ENCODE measurements at regions not wholly inside any gene's neighbourhood (a gene's known extent, or its start where the extent isn't known, plus 50 kb on each side); places are given as distances from the start of the nearest gene placed in this dataset.

- ATAC-seq (ENCODE audit: poor library complexity) (no peak), DNase-seq (no peak)
- Mint-ChIP-seq H3K4me3 (no peak overlapping the region), H3K27me3 (peaks cover 47% of the 10 kb centered on the region), H3K4me1 (ENCODE audit: low read depth) (no peaks in the 10 kb centered on the region), H3K36me3 (ENCODE audit: low read depth) (no peaks in the 10 kb centered on the region), H3K9me3 (no peaks in the 10 kb centered on the region), H3K27ac (no peak overlapping the region)
- Histone ChIP-seq H3K4me1 (ENCODE audit: insufficient read depth, low read length) (no peaks in the 10 kb centered on the region), H3K27me3 (ENCODE audit: control insufficient read depth in 1 of 2, insufficient read depth in 2 of 2, low read length in 2 of 2) (peaks cover 3 to 7% of the 10 kb centered on the region in 2 experiments), H3K27ac (ENCODE audit: low read depth in 1 of 2, low read length in 2 of 2) (no peak overlapping the region), H3K9me3 (ENCODE audit: control insufficient read depth in 1 of 2, insufficient read depth in 1 of 2, low read length in 2 of 2) (no peaks in the 10 kb centered on the region), H3K4me3 (ENCODE audit: low read length) (no peak overlapping the region), H3K36me3 (ENCODE audit: insufficient read depth, low read length) (no peaks in the 10 kb centered on the region)
- intact Hi-C loops (cut with DNase I, micrococcal nuclease) = no loop called here
- ChIA-PET CTCF (no interaction called here), POLR2A (no interaction called here)
- TF ChIP-seq, protein P1, sequence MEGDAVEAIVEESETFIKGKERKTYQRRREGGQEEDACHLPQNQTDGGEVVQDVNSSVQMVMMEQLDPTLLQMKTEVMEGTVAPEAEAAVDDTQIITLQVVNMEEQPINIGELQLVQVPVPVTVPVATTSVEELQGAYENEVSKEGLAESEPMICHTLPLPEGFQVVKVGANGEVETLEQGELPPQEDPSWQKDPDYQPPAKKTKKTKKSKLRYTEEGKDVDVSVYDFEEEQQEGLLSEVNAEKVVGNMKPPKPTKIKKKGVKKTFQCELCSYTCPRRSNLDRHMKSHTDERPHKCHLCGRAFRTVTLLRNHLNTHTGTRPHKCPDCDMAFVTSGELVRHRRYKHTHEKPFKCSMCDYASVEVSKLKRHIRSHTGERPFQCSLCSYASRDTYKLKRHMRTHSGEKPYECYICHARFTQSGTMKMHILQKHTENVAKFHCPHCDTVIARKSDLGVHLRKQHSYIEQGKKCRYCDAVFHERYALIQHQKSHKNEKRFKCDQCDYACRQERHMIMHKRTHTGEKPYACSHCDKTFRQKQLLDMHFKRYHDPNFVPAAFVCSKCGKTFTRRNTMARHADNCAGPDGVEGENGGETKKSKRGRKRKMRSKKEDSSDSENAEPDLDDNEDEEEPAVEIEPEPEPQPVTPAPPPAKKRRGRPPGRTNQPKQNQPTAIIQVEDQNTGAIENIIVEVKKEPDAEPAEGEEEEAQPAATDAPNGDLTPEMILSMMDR (IDR thresholded peaks at IDR 0.05) = no peak
Measured at GRCh38 chr20:51196991-51197651, 174.2 kb upstream of the KCNG1 start.

DNA sequence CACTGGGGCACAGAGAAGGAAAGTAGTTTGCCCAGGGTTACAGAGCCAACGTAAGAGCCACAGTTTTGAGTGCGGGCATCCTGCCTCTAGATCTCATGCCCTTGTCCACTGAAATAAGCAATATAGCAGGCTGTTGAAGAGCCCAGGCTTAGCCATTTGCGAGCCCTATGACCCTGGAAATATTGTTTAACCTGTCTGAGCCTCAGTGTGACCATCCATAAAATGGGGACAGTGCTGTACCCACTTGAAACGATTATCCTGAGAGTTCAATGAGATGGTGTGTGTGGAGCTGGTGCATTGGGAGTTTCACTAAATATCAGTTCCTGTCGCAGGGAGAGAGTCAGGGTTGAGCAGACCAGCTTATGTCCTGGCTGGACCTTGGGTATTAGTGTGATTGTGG, 173.1 kb upstream of the KCNG1 start:
- no peak for ATAC-seq (ENCODE audit: poor library complexity)
- H3K27me3 Mint-ChIP-seq = peaks cover 36% of the 10 kb centered on the region
- POLR2A ChIA-PET = no interaction called here
- Histone ChIP-seq H3K36me3 (ENCODE audit: insufficient read depth, low read length) (no peaks in the 10 kb centered on the region), H3K27me3 (ENCODE audit: control insufficient read depth in 1 of 2, insufficient read depth in 2 of 2, low read length in 2 of 2) (peaks cover 3 to 7% of the 10 kb centered on the region in 2 experiments), H3K27ac (ENCODE audit: low read depth in 1 of 2, low read length in 2 of 2) (no peak overlapping the region), H3K9me3 (ENCODE audit: control insufficient read depth in 1 of 2, insufficient read depth in 1 of 2, low read length in 2 of 2) (no peaks in the 10 kb centered on the region), H3K4me3 (ENCODE audit: low read length) (no peak overlapping the region), H3K4me1 (ENCODE audit: insufficient read depth, low read length) (no peaks in the 10 kb centered on the region)
- no peak for DNase-seq
- intact Hi-C loops (cut with DNase I, micrococcal nuclease) = no loop called here
- H3K9me3 Mint-ChIP-seq = no peaks in the 10 kb centered on the region
- no peaks in the 10 kb centered on the region for H3K36me3 Mint-ChIP-seq (ENCODE audit: low read depth)
- no peak overlapping the region for H3K4me3 Mint-ChIP-seq
- TF ChIP-seq, protein P1 (IDR thresholded peaks at IDR 0.05) = no peak
- no peaks in the 10 kb centered on the region for H3K4me1 Mint-ChIP-seq (ENCODE audit: low read depth)
- H3K27ac Mint-ChIP-seq = no peak overlapping the region
- CTCF ChIA-PET = no interaction called here

GRCh38 chr20:51195419-51195901, 172.6 kb upstream of the KCNG1 start:
- TF ChIP-seq, protein P1 (IDR thresholded peaks at IDR 0.05) = no peak
- Mint-ChIP-seq H3K27me3 (peaks cover 34% of the 10 kb centered on the region), H3K36me3 (ENCODE audit: low read depth) (no peaks in the 10 kb centered on the region), H3K4me3 (no peak overlapping the region), H3K9me3 (no peaks in the 10 kb centered on the region), H3K27ac (no peak overlapping the region), H3K4me1 (ENCODE audit: low read depth) (no peaks in the 10 kb centered on the region)
- CTCF ChIA-PET = interaction anchor here (0.6 kb wide), 1 partner anchor 644 kb away, joined by 3 read pairs; no protein-coding TSS in a partner anchor
- ATAC-seq (ENCODE audit: poor library complexity) = no peak
- POLR2A ChIA-PET = no interaction called here
- DNase-seq = no peak
- Histone ChIP-seq H3K27me3 (ENCODE audit: control insufficient read depth in 1 of 2, insufficient read depth in 2 of 2, low read length in 2 of 2) (peaks cover 3 to 7% of the 10 kb centered on the region in 2 experiments), H3K9me3 (ENCODE audit: control insufficient read depth in 1 of 2, insufficient read depth in 1 of 2, low read length in 2 of 2) (no peaks in the 10 kb centered on the region), H3K4me1 (ENCODE audit: insufficient read depth, low read length) (no peaks in the 10 kb centered on the region), H3K4me3 (ENCODE audit: low read length) (no peak overlapping the region), H3K27ac (ENCODE audit: low read depth in 1 of 2, low read length in 2 of 2) (no peak overlapping the region), H3K36me3 (ENCODE audit: insufficient read depth, low read length) (no peaks in the 10 kb centered on the region)
- intact Hi-C loops (cut with DNase I, micrococcal nuclease) = no loop called here
